Kidney epithelial cell (primary cell): ENCODE measurements at regions not wholly inside any gene's neighbourhood (a gene's known extent, or its start where the extent isn't known, plus 50 kb on each side); places are given as distances from the start of the nearest gene placed in this dataset.

Source experiments
- DNase-seq: peaks from one replicate; pipeline ENCODE4 v3.0.0-alpha.2; 2010; ENCODE audit warnings: low read depth
- H3K27me3 ChIP-seq: 2 replicates; pipeline ENCODE4 v1.6.0; 2011; ENCODE audit warnings: low read length; ENCODE audit not compliant: control insufficient read depth, insufficient read depth
- H3K36me3 ChIP-seq: 2 replicates; pipeline ENCODE4 v1.5.1; 2011; ENCODE audit warnings: low read length; ENCODE audit not compliant: control insufficient read depth, insufficient read depth
- H3K4me3 ChIP-seq: 2 replicates; pipeline ENCODE4 v1.5.1; 2011; ENCODE audit warnings: low read depth, mild to moderate bottlenecking, control low read depth, low read length
- CTCF ChIP-seq: IDR thresholded peaks from 2 replicates; pipeline ENCODE4 v1.5.1; 2011; ENCODE audit warnings: mild to moderate bottlenecking, moderate library complexity, low read length, control low read depth, inconsistent platforms; ENCODE audit not compliant: insufficient read depth, poor library complexity, severe bottlenecking

- no peak for DNase-seq
- Histone ChIP-seq H3K27me3 (no peaks in the 10 kb centered on the region), H3K36me3 (no peaks in the 10 kb centered on the region), H3K4me3 (no peak overlapping the region)
- TF ChIP-seq CTCF = no peak
These were observed 188.7 kb upstream of the MRPS30 start for GRCh38 chr5:44619875-44620610.

GRCh38 chr5:44614845-44615244 is 193.9 kb upstream of the MRPS30 start:
- H3K36me3 ChIP-seq = no peaks in the 10 kb centered on the region
- no peak for TF ChIP-seq CTCF
- H3K27me3 ChIP-seq = no peaks in the 10 kb centered on the region
- no peak overlapping the region for H3K4me3 ChIP-seq
- no peak for DNase-seq

GRCh38 chr5:44613936-44614335 is 194.8 kb upstream of the MRPS30 start:
- no peak for DNase-seq
- Histone ChIP-seq H3K36me3 (no peaks in the 10 kb centered on the region), H3K4me3 (no peak overlapping the region), H3K27me3 (no peaks in the 10 kb centered on the region)
- TF ChIP-seq CTCF = no peak

- no peak for DNase-seq
- TF ChIP-seq CTCF = no peak
- Histone ChIP-seq H3K27me3 (no peaks in the 10 kb centered on the region), H3K36me3 (no peaks in the 10 kb centered on the region), H3K4me3 (no peak overlapping the region)
These were observed 202.8 kb upstream of the MRPS30 start for GRCh38 chr5:44605926-44606325.

GRCh38 chr5:44603496-44604272 is 205.1 kb upstream of the MRPS30 start:
- H3K27me3 ChIP-seq = no peaks in the 10 kb centered on the region
- no peak overlapping the region for H3K4me3 ChIP-seq
- TF ChIP-seq CTCF = no peak
- H3K36me3 ChIP-seq = no peaks in the 10 kb centered on the region
- DNase-seq = no peak
